Neural progenitor cell (in vitro differentiated cells): ENCODE measurements at regions not wholly inside any gene's neighbourhood (a gene's known extent, or its start where the extent isn't known, plus 50 kb on each side); places are given as distances from the start of the nearest gene placed in this dataset.
"Not testable (repeated sequence)": the region's sequence is repeated elsewhere in the genome, so short reads cannot be mapped to it uniquely, and the experiment has no call there.

Experiments used
- DNase-seq: peaks from one replicate; pipeline ENCODE4 v3.0.0-alpha.2; 2016; ENCODE audit warnings: low spot score
- H2AFZ ChIP-seq: fragments of 200-600 bp; sonication (generic); replicated peaks from 2 replicates; pipeline ENCODE4 v1.6.1; 2016; ENCODE audit warnings: antibody characterized with exemption
- H3F3A ChIP-seq: fragments of 200-600 bp; sonication (generic); 2 replicates; pipeline ENCODE4 v1.6.1; 2016; ENCODE audit warnings: antibody characterized with exemption, low read depth
- H3K27ac ChIP-seq: fragments of 200-600 bp; sonication (generic); 2 replicates; pipeline ENCODE4 v1.5.1; 2016; ENCODE audit warnings: mild to moderate bottlenecking
- H3K27me3 ChIP-seq: fragments of 200-600 bp; sonication (generic); 2 replicates; pipeline ENCODE4 v1.6.1; 2016; ENCODE audit warnings: mild to moderate bottlenecking, moderate library complexity
- H3K36me3 ChIP-seq: fragments of 200-600 bp; sonication (generic); 2 replicates; pipeline ENCODE4 v1.5.1; 2016
- H3K4me1 ChIP-seq: fragments of 200-600 bp; sonication (generic); 2 replicates; pipeline ENCODE4 v1.6.1; 2016; ENCODE audit warnings: mixed run types
- H3K4me2 ChIP-seq: fragments of 200-600 bp; sonication (generic); 2 replicates; pipeline ENCODE4 v1.6.1; 2016
- H3K4me3 ChIP-seq: fragments of 200-600 bp; sonication (generic); 2 replicates; pipeline ENCODE4 v1.5.1; 2016
- H3K79me2 ChIP-seq: fragments of 200-600 bp; sonication (generic); 2 replicates; pipeline ENCODE4 v1.6.1; 2016; ENCODE audit warnings: low read depth
- H3K9ac ChIP-seq: fragments of 200-600 bp; sonication (generic); 2 replicates; pipeline ENCODE4 v1.6.1; 2016
- H3K9me3 ChIP-seq: fragments of 200-600 bp; sonication (generic); 2 replicates; pipeline ENCODE4 v1.5.1; 2016; ENCODE audit warnings: low read depth
- H4K20me1 ChIP-seq: fragments of 200-600 bp; sonication (generic); 2 replicates; pipeline ENCODE4 v1.6.1; 2016; ENCODE audit warnings: low read depth
- H3K27ac Mint-ChIP-seq: 3 replicates; pipeline ENCODE4 v1.8.0; 2021; ENCODE audit warnings: mixed read lengths
- H3K27me3 Mint-ChIP-seq: 2 replicates; pipeline ENCODE4 v1.8.0; 2022; ENCODE audit warnings: low read depth, mild to moderate bottlenecking, inconsistent platforms, moderate library complexity, mixed read lengths; ENCODE audit not compliant: insufficient read depth
- H3K36me3 Mint-ChIP-seq: 3 replicates; pipeline ENCODE4 v1.8.0; 2021; ENCODE audit warnings: mixed read lengths
- H3K4me1 Mint-ChIP-seq: 3 replicates; pipeline ENCODE4 v1.8.0; 2021; ENCODE audit warnings: mixed read lengths
- H3K4me3 Mint-ChIP-seq: 3 replicates; pipeline ENCODE4 v1.8.0; 2021; ENCODE audit warnings: mild to moderate bottlenecking, moderate library complexity, mixed read lengths
- H3K9me3 Mint-ChIP-seq: 3 replicates; pipeline ENCODE4 v1.8.0; 2020; ENCODE audit warnings: mixed read lengths
- CTCF ChIP-seq: fragments of 200-600 bp; sonication (generic); IDR thresholded peaks from 2 replicates; pipeline ENCODE4 v1.5.1; 2017; ENCODE audit warnings: antibody characterized with exemption, mild to moderate bottlenecking
- EZH2 ChIP-seq: fragments of 200-600 bp; sonication (generic); IDR thresholded peaks from 2 replicates; pipeline ENCODE4 v1.6.1; 2017; ENCODE audit warnings: antibody characterized with exemption, mild to moderate bottlenecking, moderate library complexity
- EZH2phosphoT487 ChIP-seq: fragments of 200-600 bp; sonication (generic); IDR thresholded peaks from 2 replicates; pipeline ENCODE4 v1.6.1; 2017; ENCODE audit warnings: antibody characterized with exemption

- Histone ChIP-seq H4K20me1 (no peaks in the 10 kb centered on the region), H3K4me3 (no peak overlapping the region), H3K4me2 (no peak overlapping the region), H3K27me3 (no peaks in the 10 kb centered on the region), H3K27ac (no peak overlapping the region), H3K79me2 (no peaks in the 10 kb centered on the region), H3K9ac (no peak overlapping the region), H3K4me1 (no peaks in the 10 kb centered on the region), H3K9me3 (no peaks in the 10 kb centered on the region), H3K36me3 (no peaks in the 10 kb centered on the region), H2AFZ (no peak overlapping the region), H3F3A (no peaks in the 10 kb centered on the region)
- Mint-ChIP-seq H3K27me3 (peaks cover 17% of the 10 kb centered on the region), H3K9me3 (peaks cover 30% of the 10 kb centered on the region), H3K4me1 (no peaks in the 10 kb centered on the region), H3K36me3 (no peaks in the 10 kb centered on the region), H3K27ac (no peak overlapping the region), H3K4me3 (no peak overlapping the region)
- no peak for TF ChIP-seq EZH2phosphoT487
- peak; percentile 28 for TF ChIP-seq CTCF
- peak; percentile 15 for DNase-seq
These were observed 64.7 kb upstream of the UXT start for GRCh38 chrX:47723689-47724088.

- Histone ChIP-seq H3K4me3 (no peak overlapping the region), H2AFZ (no peak overlapping the region), H3K79me2 (no peaks in the 10 kb centered on the region), H3K9me3 (no peaks in the 10 kb centered on the region), H3K27me3 (no peaks in the 10 kb centered on the region), H3F3A (no peaks in the 10 kb centered on the region), H3K36me3 (no peaks in the 10 kb centered on the region), H3K4me1 (no peaks in the 10 kb centered on the region), H4K20me1 (no peaks in the 10 kb centered on the region), H3K9ac (no peak overlapping the region), H3K4me2 (no peak overlapping the region), H3K27ac (no peak overlapping the region)
- Mint-ChIP-seq H3K27ac (no peak overlapping the region), H3K27me3 (peaks cover 17% of the 10 kb centered on the region), H3K4me3 (no peak overlapping the region), H3K4me1 (no peaks in the 10 kb centered on the region), H3K9me3 (peaks cover 30% of the 10 kb centered on the region), H3K36me3 (no peaks in the 10 kb centered on the region)
- no peak for TF ChIP-seq EZH2phosphoT487
- no peak for TF ChIP-seq EZH2
- no peak for TF ChIP-seq CTCF
- DNase-seq = no peak
These were observed 64.1 kb upstream of the UXT start for GRCh38 chrX:47723083-47723482.

- Histone ChIP-seq H3K4me3 (no peak overlapping the region), H3K9me3 (no peaks in the 10 kb centered on the region), H2AFZ (no peak overlapping the region), H3K27ac (no peak overlapping the region), H4K20me1 (no peaks in the 10 kb centered on the region), H3F3A (no peaks in the 10 kb centered on the region), H3K9ac (no peak overlapping the region), H3K36me3 (no peaks in the 10 kb centered on the region), H3K4me2 (no peak overlapping the region), H3K4me1 (no peaks in the 10 kb centered on the region), H3K27me3 (no peaks in the 10 kb centered on the region), H3K79me2 (no peaks in the 10 kb centered on the region)
- peaks cover 17% of the 10 kb centered on the region for H3K27me3 Mint-ChIP-seq
- no peak overlapping the region for H3K4me3 Mint-ChIP-seq
- no peaks in the 10 kb centered on the region for H3K36me3 Mint-ChIP-seq
- H3K9me3 Mint-ChIP-seq = peaks cover 30% of the 10 kb centered on the region
- no peaks in the 10 kb centered on the region for H3K4me1 Mint-ChIP-seq
- TF ChIP-seq CTCF (no peak), EZH2 (no peak), EZH2phosphoT487 (no peak)
- H3K27ac Mint-ChIP-seq = no peak overlapping the region
- DNase-seq = no peak
These were observed 63.3 kb upstream of the UXT start for GRCh38 chrX:47722260-47722659.

- H3K27ac Mint-ChIP-seq = not testable (repeated sequence)
These were observed 56.1 kb upstream of the UXT start for GRCh38 chrX:47715078-47715477.

GRCh38 chrX:47712675-47713074, 53.7 kb upstream of the UXT start:
- not testable (repeated sequence) for H3K9me3 ChIP-seq, H3K4me1 Mint-ChIP-seq, H3K27ac Mint-ChIP-seq, DNase-seq, H3K79me2 ChIP-seq, H3K36me3 Mint-ChIP-seq, H3K36me3 ChIP-seq, H3K4me2 ChIP-seq, H3K27me3 ChIP-seq, H3K4me3 Mint-ChIP-seq, H3K9ac ChIP-seq, H3K4me1 ChIP-seq, H3K27me3 Mint-ChIP-seq, H3K4me3 ChIP-seq, H3F3A ChIP-seq, H3K27ac ChIP-seq, H3K9me3 Mint-ChIP-seq, H4K20me1 ChIP-seq, H2AFZ ChIP-seq

More at GRCh38 chrX:47715078-47715477, 56.1 kb upstream of the UXT start:
- H3K36me3 ChIP-seq, H3K9ac ChIP-seq, H3K4me2 ChIP-seq, H4K20me1 ChIP-seq, H3K36me3 Mint-ChIP-seq, H3K9me3 Mint-ChIP-seq, DNase-seq, H3K27me3 ChIP-seq, H3K9me3 ChIP-seq, H2AFZ ChIP-seq, H3K27me3 Mint-ChIP-seq, H3K79me2 ChIP-seq, H3F3A ChIP-seq, H3K4me3 ChIP-seq, H3K27ac ChIP-seq, H3K4me1 ChIP-seq, H3K4me1 Mint-ChIP-seq: not testable (repeated sequence)
- H3K4me3 Mint-ChIP-seq = peak overlapping the region; percentile 21
